ENCODE measurements at regions not wholly inside any gene's neighbourhood (a gene's known extent, or its start where the extent isn't known, plus 50 kb on each side); places are given as distances from the start of the nearest gene placed in this dataset.
"Not testable (repeated sequence)": the region's sequence is repeated elsewhere in the genome, so short reads cannot be mapped to it uniquely, and the experiment has no call there.

GRCh38 chr10:28094121-28094520 is 95.2 kb upstream of the ODAD2 start:
- ATAC-seq: no peak
- intact Hi-C loops (cut with DNase I): no loop called here
- Histone ChIP-seq H3K4me1 (no peaks in the 10 kb centered on the region), H3K27me3 (no peaks in the 10 kb centered on the region), H3K36me3 (no peaks in the 10 kb centered on the region), H3K27ac (no peak overlapping the region), H3K4me3 (no peak overlapping the region), H3K9me3 (no peaks in the 10 kb centered on the region)
- TF ChIP-seq, protein P1, sequence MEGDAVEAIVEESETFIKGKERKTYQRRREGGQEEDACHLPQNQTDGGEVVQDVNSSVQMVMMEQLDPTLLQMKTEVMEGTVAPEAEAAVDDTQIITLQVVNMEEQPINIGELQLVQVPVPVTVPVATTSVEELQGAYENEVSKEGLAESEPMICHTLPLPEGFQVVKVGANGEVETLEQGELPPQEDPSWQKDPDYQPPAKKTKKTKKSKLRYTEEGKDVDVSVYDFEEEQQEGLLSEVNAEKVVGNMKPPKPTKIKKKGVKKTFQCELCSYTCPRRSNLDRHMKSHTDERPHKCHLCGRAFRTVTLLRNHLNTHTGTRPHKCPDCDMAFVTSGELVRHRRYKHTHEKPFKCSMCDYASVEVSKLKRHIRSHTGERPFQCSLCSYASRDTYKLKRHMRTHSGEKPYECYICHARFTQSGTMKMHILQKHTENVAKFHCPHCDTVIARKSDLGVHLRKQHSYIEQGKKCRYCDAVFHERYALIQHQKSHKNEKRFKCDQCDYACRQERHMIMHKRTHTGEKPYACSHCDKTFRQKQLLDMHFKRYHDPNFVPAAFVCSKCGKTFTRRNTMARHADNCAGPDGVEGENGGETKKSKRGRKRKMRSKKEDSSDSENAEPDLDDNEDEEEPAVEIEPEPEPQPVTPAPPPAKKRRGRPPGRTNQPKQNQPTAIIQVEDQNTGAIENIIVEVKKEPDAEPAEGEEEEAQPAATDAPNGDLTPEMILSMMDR (IDR thresholded peaks at IDR 0.05): no peak
- no peak for DNase-seq

DNA sequence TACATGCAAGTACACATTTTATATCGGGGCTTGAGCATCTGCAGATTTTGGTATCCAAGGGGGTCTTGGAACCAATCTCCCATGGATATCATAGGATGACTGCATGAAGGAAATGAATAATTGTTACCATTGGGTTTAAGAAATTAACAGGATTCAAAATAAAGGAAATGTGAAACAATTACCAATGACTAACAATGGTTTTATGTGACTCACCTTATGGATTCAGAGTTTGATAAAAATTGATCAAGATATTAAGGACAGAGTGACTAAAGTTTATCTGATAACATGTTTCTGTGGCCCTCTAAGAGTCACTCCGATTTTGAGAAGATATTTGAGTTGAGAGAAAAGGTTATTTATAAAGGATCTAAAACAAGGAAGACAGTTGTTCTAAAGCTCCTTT is 93.0 kb upstream of the ODAD2 start:
- no peak overlapping the region for H3K4me3 ChIP-seq
- H3K36me3 ChIP-seq: peaks cover 0 to under 1% of the 10 kb centered on the region in 2 donors
- TF ChIP-seq, protein P1 (IDR thresholded peaks at IDR 0.05): no peak
- intact Hi-C loops (cut with DNase I): no loop called here
- H3K27ac ChIP-seq: no peak overlapping the region
- peaks cover 0 to 8% of the 10 kb centered on the region in 2 donors for H3K4me1 ChIP-seq
- H3K9me3 ChIP-seq: no peaks in the 10 kb centered on the region
- DNase-seq: no peak
- no peak for ATAC-seq
- no peaks in the 10 kb centered on the region for H3K27me3 ChIP-seq

DNA sequence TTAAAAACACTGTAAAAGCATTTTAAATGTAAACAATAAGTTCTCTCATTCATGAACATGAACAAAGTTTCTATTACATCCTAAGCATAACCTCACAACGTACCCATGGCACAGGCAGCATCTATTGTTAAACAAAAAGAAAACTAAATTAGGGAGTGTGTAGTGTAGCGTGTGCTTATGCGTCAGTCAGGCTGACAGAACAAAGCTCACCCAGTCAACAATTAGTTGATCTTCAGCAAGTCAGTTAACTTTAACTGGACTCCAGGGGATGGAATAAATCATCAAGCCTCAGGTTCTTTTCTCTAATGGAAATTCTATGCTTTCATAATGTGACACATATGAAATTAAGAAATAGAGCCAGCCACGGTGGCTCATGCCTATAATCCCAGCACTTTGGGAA is 91.6 kb upstream of the ODAD2 start:
- ATAC-seq: no peak
- H3K4me3 ChIP-seq: no peak overlapping the region
- no peak overlapping the region for H3K27ac ChIP-seq
- H3K27me3 ChIP-seq: no peaks in the 10 kb centered on the region
- no peaks in the 10 kb centered on the region for H3K9me3 ChIP-seq
- TF ChIP-seq, protein P1 (IDR thresholded peaks at IDR 0.05): no peak
- intact Hi-C loops (cut with DNase I): no loop called here
- peaks cover 0 to 6% of the 10 kb centered on the region in 2 donors for H3K36me3 ChIP-seq
- no peak for DNase-seq
- peaks cover 0 to 8% of the 10 kb centered on the region in 2 donors for H3K4me1 ChIP-seq

GRCh38 chr10:28089467-28089866 is 90.6 kb upstream of the ODAD2 start:
- DNase-seq (no peak), ATAC-seq (no peak)
- Histone ChIP-seq H3K27ac (no peak overlapping the region), H3K27me3 (no peaks in the 10 kb centered on the region), H3K4me3 (no peak overlapping the region), H3K36me3 (peaks cover 0 to 9% of the 10 kb centered on the region in 2 donors), H3K9me3 (no peaks in the 10 kb centered on the region), H3K4me1 (peaks cover 0 to 8% of the 10 kb centered on the region in 2 donors)
- intact Hi-C loops (cut with DNase I): no loop called here
- TF ChIP-seq, protein P1 (IDR thresholded peaks at IDR 0.05): no peak

DNA sequence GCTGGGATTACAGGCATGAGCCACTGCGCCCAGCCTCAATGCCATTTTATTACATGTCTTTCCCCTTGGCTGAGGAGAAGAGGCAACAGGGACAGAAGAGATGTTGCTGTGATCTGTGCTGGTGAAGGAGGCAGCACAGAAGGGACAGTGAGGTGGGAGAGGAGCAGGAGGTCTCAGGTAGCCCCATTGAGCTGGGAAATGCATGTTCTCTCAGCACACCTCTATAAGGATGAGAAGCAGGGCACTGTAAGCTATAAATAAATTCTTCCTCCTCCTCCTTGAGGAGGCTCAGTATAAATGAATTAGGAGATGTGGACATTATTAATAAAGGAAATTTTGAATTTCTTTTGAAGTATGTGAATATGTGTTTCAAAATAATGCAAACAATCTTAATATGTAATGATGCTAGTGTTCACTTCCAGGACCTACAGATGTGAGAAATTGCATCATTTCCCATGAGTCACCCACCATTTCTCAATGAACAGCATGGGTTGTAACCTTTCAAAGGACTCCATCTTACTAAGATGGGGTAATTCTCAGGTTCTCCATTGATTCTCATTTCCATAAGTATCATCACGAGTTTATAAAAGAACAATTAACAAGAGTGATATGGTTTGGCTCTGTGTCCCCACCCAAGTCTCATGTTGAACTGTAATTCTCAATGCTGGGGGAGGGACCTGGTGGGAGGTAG is 88.9 kb upstream of the ODAD2 start:
- no peak for ATAC-seq
- peaks cover 0 to 9% of the 10 kb centered on the region in 2 donors for H3K36me3 ChIP-seq
- no peak for DNase-seq
- no peak overlapping the region for H3K4me3 ChIP-seq
- no peak overlapping the region for H3K27ac ChIP-seq
- TF ChIP-seq, protein P1 (IDR thresholded peaks at IDR 0.05): no peak
- no peaks in the 10 kb centered on the region for H3K9me3 ChIP-seq
- no peaks in the 10 kb centered on the region for H3K27me3 ChIP-seq
- intact Hi-C loops (cut with DNase I): no loop called here
- H3K4me1 ChIP-seq: peaks cover 0 to 8% of the 10 kb centered on the region in 2 donors

- H3K9me3 ChIP-seq; DNase-seq; H3K27ac ChIP-seq; ATAC-seq; intact Hi-C loops (cut with DNase I); H3K4me3 ChIP-seq; H3K4me1 ChIP-seq; H3K27me3 ChIP-seq: not testable (repeated sequence)
- H3K36me3 ChIP-seq: peaks cover 0 to 16% of the 10 kb centered on the region in 2 donors
Observed at GRCh38 chr10:28085760-28086159, 86.9 kb upstream of the ODAD2 start.

All from left lung (tissue), 4 donors.